HG02852 (cell line): ENCODE measurements at regions not wholly inside any gene's neighbourhood (a gene's known extent, or its start where the extent isn't known, plus 50 kb on each side); places are given as distances from the start of the nearest gene placed in this dataset.

Source experiments
- ATAC-seq: cut with Tn5 transposase; IDR thresholded peaks from one replicate; pipeline ENCODE4 v1.9.1; 2021; ENCODE audit warnings: mild to moderate bottlenecking, moderate library complexity; ENCODE audit not compliant: unreplicated experiment

DNA sequence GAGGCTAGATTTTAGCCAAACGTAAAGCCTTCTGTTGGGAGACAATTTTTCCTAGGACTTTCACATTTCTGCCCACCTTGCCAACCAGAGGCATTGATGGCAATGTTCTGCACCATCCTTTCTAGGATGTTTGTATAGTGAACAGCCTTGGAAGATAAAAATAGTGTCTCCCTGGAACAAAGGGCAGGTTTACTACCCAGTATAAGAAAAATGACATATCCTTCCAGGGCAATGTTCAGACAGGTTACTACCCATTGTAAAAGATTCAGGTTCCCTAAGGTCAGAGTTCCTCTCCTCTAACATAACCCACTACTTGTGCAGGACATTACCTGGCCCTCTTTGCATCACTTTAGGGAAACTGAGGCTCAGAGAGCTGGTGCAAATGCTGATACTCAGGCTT lies 248.2 kb upstream of the VEPH1 start:
- no peak for ATAC-seq

DNA sequence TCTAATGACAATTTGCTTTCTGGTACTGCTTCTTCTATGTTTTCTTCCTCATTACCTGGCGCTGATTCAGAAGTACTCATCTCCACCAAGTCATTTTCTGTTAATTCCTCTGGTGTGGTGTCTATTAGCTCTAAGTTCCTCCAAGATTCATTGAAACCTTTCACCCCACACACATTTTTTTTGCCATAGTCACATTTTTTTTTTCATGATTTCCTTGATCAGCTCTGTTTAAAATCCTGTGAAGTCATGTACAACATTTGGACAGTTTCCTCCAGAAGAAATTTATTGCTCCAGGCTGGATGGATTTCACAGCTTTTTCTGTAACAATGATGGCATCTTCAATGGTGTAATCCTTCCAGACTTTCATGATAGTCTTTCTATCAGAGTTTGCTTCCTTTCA lies 243.2 kb upstream of the VEPH1 start:
- ATAC-seq, result no peak

DNA sequence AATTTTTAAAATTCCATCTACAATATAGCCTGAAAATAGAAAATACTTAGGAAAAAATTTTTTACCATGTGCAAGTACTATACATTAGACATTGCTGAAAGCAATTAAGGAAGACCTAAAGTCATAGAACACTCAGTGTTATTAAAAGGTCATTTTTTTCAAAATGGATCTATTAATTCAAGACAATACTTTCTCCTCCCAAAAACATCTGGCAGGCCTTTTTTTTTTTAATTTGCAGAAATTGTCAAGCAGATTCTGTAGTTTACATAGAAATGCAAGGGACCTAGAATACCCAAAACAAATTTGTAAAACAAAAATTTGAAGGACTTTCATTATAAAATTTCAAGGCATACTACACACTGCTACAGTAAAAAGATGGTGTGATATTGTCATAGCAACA lies 238.4 kb upstream of the VEPH1 start:
- ATAC-seq, result no peak

DNA sequence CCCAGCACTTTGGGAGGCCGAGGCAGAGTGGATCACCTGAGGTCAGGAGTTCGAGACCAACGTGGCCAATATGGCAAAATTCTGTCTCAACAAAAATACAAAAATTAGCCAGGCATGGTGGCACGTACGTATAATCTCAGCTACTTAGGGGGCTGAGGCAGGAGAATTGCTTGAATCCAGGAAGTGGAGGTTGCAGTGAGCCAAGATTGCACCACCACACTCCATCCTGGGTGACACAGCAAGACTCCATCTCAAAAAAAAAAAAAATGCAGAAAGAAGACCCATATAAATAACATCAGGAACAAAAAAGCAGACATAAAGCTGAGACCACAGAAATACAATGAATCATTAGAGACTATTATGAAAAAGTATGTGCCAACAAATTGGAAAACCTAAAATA lies 235.2 kb upstream of the VEPH1 start:
- no peak for ATAC-seq

DNA sequence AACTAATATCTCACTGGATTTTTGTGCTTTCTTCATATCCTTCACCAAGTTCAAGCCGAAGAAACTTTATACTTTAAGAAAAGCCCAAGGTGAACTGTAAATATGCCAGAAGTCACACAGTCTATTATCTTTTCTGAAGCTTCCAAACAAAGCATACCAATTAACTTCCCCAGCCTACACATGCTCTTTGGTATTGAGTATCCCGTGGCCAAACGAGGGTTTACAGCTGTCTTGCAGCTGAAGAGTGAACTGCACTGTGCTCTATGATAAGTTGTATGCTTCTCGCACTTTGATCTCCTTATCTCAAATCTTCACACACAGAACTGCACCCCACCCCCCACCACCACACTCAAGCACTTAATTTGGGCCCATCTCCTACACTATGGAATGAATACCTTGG lies 215.6 kb upstream of the VEPH1 start:
- ATAC-seq, result no peak

DNA sequence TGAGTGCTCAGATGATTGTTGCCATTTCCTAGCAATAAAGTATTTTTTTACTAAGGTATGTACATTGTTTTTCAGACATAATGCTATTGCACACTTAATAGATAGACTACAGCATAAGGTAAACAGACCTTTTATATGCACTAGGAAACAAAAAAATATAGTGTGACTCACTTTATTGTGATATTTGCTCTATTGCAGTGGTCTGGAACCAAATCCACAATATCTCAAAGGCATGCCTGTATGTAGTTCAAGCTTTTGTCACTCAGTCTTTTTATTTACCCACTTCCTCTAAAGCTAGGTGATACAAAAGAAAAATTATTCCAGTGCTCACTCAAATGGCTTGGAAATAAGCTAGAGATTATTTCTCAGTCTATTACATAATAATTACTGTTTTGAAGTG lies 209.9 kb upstream of the VEPH1 start:
- no peak for ATAC-seq

DNA sequence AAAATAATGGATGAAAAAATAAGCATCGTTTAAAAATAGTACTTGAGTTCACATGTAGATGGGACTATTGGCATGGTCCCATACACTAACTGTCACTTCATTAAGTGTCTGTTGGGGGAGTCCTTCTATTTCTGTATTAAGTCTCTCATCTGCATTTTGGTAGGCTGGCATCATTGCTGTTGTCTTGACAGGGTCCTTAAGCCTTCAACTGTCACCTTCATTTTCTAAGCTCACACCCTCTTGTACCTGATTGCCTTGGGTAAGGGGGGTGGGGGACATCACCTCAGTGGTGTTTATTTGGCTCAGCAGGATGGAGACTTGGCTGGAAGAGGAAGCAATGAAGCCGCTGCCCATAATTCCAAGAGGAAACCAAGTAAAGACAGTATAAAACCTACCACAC lies 202.0 kb upstream of the VEPH1 start:
- no peak for ATAC-seq

DNA sequence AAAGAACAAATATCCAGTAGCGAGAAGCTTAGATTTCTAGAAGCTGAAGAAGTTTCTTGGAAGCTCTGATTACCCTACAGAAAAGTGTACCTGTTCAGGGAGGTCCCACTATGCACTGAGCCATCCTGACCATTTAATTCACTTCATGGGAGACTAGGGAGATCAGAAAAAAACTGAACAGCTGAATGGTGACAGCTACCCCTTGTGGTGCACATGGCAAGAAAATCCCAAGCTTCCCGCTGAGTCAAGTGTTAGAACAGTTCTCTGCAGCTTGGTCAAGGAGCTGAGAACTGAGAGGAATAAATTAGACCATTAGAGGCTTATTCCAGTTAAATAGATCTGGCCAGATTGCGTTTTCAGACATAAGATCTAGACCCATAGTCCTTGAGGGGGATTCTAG lies 197.2 kb upstream of the VEPH1 start:
- ATAC-seq, result no peak

DNA sequence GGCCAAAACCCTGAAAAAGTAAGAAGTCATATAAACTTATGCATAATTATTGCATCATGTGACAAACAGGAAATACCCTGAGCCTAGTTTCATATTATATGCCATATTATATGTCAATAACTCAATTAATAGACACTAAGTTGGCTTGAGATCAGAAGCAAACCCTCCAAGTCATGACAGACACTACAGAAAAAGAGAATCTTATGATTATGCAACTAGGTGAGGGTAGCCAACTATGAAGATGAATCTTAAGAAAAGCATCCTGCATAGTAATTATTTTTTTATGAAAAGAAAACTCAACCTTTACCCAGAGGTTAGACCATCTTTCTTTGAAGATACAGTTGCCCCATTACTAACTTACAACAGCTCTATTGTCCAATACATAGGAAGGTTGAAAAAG lies 192.4 kb upstream of the VEPH1 start:
- ATAC-seq, result no peak

DNA sequence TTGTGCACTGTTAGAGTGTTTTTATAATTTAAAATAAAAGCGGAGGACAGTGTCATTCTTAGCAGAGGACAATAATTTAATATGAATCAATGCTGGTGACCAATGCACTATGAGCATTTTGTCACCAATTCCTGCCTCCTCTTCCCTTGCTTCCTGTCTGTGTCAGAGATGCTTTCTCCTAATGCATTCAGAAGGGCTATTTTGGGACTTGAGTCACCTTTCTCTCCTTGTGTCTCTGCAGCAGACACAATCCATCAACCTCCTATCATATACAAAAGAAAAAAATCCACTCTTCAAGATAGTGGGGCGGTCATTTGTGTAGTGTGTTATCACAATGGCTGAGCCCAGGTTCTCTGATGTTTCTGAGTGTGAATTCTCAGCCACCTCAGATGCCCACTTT lies 191.9 kb upstream of the VEPH1 start:
- no peak for ATAC-seq

DNA sequence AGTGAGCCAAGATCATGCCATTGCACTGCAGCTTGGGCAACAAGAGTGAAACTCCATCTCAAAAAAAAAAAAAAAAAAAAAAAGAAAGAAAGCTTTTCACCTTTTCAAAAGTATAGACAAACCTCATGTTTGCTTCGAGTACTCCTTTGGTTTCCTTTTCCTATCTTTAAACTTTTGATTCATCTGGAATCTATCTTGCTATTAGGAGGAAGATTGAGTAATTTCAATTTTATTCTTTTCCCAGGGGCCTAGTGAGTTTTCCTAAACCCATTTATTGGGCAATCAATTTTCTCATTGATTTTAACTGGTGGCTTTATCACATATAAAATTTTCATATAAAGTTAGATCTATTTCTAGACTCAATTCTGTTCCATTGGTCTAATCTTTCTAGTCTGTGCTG lies 190.5 kb upstream of the VEPH1 start:
- no peak for ATAC-seq

DNA sequence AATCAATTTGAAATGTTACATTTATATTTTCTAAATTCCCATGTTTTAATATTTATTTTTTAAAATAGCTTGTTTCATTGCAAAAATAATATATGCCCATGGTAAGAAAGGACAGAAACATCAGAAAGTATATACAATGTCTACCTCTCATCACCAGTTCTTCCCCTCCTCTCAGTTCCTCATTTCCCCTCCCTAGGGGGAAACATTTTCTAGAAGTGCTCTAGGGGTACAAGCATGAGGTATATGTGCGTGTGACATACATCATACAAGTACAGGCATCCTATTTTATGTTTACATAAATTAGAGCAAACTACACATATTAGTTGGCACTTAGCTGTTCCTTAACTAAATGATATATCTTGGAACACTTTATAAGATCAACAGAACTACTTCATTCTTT lies 189.3 kb upstream of the VEPH1 start:
- ATAC-seq, result no peak

DNA sequence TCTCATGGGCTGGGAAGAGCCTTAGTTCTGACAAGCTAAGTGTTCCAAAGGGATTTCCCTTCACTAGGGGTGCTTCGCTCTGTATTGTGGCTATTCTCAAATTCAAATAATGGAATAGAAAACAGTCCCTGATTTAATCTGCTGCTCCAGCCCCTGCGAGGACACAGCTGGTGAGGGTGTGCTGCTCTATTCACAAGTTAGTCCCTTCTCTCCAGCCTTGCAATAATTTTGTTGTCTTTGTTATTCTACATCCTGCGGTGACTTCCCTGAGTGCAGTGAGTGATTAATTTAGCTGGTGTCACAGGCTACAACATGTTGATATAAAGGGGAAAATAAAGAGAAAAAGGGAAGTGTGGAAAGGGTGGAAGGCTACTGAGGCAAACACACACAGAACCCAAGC lies 180.5 kb upstream of the VEPH1 start:
- ATAC-seq, result no peak

DNA sequence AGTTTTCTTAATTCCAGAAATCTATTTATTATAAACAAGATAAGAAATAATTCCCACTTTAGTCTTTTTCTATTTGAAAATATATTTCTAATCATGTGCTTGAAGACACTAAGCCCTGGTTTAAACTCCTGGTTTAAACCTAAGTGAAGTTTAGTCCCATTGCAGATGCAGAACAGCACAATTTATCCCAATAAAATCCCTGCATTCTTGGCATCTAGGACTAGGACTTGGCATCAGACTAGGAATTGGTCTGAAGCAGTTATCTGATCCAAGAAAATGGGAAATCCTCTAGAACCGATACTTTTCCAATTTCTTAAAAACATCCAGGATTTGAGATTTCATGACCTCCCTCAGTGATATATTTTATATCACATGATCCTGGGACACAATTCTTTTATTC lies 168.8 kb upstream of the VEPH1 start:
- ATAC-seq, result no peak

DNA sequence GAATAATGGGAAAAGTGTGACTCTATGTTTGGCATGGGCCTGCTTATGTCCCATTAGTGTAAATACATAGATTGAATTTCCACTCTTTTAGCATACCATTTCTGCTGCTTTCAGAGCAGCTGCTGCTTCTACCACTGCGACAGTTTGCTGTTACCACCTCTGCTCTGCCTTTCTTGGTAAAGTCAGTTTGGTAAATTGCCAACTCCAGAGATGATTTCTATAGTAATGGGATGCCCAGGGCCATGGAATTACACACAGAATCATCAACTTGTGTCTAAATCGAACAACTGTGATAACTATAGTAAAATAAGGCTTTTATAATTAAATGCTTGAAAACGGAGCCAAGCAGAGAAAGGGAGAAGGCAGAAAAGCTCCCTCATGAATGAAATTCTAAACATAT lies 168.4 kb upstream of the VEPH1 start:
- ATAC-seq, result no peak

DNA sequence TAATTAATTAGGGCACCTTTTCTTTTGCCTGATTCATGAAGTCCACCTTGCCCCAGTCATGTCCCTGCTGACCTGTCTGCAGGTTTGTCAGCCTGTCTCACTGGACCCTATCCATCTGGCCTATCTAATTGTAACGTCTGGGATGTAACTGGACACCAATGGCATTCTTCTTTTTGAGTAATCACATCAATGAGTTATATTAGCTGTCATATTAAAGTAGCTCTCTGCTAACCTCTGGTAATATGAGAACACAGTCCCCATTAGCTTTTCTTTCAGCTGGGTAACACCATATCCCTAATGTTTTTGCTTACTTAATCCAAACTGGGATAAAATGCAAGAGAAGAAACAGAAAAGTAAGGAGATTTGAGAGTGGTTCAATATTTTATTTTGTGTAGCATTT lies 166.2 kb upstream of the VEPH1 start:
- ATAC-seq, result no peak

DNA sequence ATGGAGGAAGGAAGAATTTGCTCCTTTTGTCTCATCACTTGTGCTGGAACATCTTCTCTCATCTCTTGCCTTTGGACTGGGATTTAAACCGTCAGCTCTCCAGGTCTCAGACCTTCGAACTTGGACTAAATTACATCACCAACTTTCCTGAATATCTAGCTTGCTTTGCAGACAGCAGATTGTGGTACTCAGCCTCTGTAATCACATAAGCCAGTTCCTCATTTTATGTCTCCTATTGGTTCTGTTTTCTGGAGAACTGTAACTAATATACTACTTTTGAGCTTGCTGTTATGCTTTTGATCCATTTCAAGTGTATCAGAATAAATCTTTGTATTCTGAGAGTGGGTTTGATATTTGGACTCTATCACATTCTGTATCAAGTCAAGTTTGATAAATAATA lies 164.3 kb upstream of the VEPH1 start:
- ATAC-seq, result no peak

DNA sequence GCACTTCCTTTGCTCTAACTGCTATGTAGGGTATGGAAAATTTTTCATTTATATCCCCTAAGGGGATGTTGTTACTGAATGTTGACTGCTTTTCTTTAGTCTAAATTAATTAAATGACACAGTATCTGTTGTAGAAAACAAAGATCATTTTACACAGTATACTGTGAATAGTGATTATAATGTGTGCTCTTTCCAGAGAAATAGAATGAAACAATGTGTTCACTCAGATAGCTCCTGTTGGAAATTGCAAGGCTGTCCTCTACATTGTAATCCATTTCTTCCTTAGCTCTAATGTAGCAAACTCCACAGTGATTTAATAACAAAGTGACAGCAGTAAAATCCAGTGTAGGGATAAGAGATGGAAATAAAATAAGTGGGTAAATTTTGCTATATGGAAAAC lies 159.0 kb upstream of the VEPH1 start:
- no peak for ATAC-seq

DNA sequence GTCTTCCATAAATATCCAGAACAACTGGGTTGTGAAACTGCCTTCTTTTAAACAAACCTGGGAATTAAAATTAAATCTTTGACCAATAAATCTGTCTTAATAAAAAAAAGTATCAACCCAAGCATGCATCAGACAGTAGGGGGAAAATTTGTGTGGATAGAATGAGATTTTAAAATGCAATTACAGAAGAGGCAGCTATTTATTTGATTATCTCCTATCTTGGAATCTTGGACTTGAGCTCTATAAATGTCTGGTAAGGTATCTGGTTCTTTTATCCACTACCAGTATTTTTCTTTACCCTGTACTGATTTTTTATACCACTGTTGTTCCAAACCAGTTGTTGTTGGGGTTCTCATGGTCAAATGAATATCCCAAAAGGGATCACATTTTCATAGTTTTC lies 157.6 kb upstream of the VEPH1 start:
- no peak for ATAC-seq

DNA sequence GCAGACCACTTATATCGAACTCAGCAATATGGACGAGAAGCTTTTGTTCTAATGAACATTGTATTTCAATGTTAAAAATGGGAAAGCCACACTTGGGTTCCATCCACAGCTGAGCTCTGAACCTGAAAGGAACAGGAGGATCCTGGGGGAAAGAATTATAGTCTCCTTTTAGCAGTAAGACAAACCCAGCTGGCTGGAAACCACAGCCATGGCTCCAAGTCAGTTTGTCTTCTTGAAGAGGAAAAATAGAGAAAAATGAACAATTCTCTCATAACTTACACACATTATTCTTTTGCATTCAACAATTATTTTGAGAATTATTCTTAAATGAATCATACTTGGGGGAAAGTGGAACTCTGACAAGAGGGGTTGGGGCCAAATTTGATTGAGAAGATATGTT lies 149.2 kb upstream of the VEPH1 start:
- ATAC-seq, result no peak

DNA sequence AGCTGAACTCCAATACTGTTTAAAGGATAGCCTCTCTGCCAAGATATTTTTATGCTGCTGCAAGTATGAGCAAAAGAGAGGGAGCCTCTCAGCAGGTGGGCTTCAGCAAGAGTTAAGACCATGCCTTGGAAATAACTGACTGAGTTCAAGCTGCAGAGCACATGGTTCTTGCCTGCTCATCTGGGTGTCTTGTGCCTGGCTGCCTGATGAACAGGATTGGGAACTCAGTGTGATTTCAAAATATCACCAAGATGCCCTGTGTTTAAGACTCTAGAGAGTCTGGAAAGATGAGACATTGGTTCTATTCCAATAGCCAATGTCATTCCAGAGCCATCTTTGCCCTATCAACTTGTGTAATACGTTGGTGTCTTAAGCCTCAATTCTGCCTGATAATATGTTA lies 147.5 kb upstream of the VEPH1 start:
- ATAC-seq, result no peak

DNA sequence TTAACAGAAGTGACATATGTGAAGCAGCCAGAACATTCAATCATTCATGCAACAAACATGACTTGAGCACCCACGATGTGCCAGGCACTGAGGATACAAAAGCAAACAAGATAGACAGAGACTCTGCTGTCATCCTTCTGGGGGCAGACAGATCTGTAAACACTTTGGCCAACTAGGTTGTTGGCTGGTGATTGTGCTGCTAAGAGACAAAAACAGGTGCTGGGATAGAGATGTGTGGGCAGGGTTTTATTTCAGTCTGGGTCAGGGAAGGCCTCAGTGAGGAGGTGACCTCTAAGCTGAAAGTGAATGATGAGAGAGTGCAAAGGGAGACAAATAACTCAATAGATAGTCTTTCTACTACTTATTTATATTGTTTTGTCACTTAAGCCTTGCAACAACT lies 147.0 kb upstream of the VEPH1 start:
- no peak for ATAC-seq

DNA sequence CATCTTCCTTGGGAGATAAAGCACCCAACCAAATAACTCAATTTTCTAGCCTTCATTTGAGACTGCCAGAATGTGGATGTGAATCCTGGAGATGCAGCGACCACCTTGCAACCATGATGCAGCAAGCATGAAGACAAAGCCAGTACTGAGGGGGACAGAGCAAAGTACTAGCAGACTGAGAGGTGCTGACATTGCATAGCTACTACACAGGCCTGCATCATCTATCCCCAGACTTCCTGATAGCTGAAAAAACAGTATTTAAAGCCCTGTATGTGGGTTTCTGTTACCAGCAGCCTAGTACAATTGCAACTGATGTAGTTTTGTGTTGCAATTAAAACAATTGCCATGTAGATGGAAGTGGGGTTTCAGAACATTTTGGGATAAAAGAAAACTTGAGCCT lies 146.3 kb upstream of the VEPH1 start:
- ATAC-seq, result no peak

DNA sequence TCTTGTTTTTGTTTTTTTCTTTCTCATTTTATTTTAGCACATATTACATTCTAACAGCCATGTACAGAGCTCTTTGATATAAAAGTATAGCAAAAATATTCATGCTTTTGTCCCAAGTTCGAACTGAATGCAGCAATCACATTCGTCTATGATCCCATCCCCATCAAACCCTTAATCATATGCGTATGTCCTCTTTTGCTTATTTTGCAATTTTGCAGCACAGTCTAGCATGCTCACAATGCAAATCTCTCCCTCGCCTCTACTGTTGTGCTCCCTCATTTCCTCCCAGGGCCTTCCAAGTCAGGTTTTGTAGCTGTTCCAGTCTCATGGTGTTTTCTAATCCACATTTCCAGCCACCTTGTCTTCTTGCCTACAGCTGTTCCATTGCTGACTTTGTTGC lies 144.6 kb upstream of the VEPH1 start:
- ATAC-seq, result no peak
